T-helper 1 cell treated with Interleukin-12 subunit alpha and Interleukin-12 subunit beta and Interleukin-4 antibody, amounts not matched to agents 30 ng/mL and 1 ng/mL, for 36 hours (primary cell): ENCODE measurements at regions not wholly inside any gene's neighbourhood (a gene's known extent, or its start where the extent isn't known, plus 50 kb on each side); places are given as distances from the start of the nearest gene placed in this dataset.

Source experiments
- intact Hi-C: fragments of 100-400 bp; cut with micrococcal nuclease; formaldehyde crosslinking; loops from one replicate; pipeline ENCODE4 v1.15.1; 2024

- intact Hi-C loops = no loop called here
Observed at GRCh38 chr16:86681031-86681756, 102.8 kb downstream of the FOXL1 start.

- intact Hi-C loops = no loop called here
Observed at GRCh38 chr16:86681757-86682106, 103.4 kb downstream of the FOXL1 start.

- intact Hi-C loops = no loop called here
Observed at GRCh38 chr16:86682219-86682904, 104.0 kb downstream of the FOXL1 start.

GRCh38 chr16:86683441-86684194 is 105.3 kb downstream of the FOXL1 start:
- intact Hi-C loops = no loop called here

DNA sequence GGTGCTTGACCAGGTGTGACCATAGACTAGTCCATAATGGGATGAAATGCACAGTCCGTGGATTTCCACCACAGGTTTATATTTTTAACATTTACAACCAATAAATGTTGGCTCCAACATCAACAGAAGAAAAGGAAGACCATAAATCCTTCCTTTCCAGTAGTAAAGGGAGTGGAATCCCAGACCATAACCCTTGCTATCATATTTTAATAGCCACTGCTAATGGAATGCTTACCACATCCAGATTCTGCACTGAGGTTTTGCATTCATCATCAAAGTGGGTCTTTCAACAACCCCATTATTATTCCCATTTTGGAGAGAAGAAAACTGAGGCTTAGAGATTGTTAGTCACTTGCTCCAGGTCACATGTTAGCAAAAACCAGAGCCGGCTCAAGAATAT is 106.7 kb downstream of the FOXL1 start:
- intact Hi-C loops = no loop called here

DNA sequence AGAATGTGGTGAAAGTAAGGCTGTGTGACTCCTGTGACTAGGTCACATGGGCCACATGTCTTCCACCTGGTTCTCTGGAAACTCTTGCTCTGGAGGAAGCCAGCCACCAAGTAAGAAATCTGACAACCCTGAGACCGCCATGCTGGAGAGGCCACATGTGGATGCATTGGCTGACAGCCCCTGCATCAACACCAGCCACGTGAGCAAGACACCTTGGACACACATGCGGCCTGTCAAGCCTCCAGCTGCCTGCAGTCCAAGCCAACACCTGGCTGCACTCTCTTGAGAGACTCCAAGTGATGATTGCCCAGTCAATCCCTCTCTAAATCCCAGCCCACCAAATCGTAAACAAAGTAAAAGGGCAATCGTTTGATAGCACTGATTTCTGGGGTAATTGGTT is 112.6 kb downstream of the FOXL1 start:
- intact Hi-C loops = no loop called here

- intact Hi-C loops = no loop called here
Observed at GRCh38 chr16:86692426-86692825, 114.1 kb downstream of the FOXL1 start.

- intact Hi-C loops = no loop called here
Observed at GRCh38 chr16:86693033-86693432, 114.7 kb downstream of the FOXL1 start.

- intact Hi-C loops = no loop called here
Observed at GRCh38 chr16:86697715-86698114, 119.4 kb downstream of the FOXL1 start.

DNA sequence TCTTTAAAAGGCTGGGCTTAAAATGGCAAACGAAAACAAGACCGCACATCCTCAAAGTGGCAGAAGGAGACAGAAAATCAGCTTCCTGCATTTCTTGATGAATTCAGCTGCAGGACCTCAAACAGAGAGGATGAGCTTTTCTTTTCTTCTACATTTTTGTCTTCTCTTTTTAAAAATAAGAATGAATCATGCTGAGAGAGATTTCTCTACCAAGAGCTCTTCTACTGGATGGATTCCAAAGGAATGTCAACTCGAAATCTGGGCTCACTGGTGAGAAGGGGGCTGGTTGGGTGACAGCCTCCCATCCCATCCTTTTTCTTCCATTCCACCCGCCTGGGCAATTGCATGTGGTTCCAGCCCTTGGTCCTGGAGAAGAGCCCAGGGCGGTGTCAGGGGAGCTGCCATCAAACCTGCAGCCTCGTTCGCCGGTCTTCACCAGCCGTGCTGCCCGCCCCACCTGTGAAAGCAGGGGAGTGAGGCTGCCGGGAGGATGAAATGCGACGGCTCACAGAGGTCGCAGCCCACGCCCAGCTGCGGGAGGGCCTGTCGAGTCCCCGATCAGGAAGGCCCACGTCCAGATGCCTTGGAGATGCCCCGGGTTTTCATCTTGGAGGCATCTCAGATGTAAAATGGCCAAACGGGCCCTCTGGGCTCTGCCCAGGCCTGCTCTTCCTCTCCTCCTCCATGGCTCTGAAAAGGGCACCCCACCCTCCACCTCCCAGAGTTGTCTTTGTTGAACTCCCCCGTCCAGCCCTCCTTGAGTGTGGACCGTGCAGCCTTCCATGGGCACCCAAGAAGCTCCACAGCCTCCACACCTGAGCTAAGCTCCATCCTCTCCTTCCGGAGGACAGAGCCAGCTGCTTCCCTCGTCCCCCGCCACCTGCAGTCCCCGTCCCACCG is 121.9 kb downstream of the FOXL1 start:
- intact Hi-C loops = no loop called here

GRCh38 chr16:86701286-86701975 is 123.1 kb downstream of the FOXL1 start:
- intact Hi-C loops = no loop called here

DNA sequence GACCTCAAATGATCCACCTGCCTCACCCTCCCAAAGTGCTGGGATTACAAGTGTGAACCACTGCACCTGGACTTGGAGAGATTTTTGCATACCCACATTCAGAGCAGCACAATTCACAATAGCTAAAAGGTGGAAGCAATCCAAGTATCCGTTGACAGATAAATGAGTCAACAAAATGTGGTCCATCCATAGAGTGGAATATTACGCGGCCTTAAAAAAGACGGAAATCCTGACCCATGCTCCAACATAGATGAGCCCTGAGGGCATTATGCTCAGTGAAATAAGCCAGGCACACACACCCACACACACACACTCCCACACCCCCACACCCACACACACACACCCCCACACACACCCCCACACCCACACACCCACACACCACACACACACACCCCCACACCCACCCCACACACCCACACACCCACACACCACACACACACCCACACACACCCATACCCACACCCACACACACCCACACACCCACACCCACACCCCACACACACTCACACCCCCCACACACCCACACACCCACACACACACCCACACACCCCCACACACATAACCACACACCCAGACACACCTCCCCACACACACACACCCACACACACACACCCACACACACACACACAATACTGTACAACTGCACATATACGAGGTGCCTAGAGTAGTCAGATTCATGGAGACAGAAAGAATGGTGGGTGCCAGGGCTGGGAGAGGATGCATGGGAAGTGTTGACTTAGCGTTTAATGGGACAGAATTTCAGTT is 124.7 kb downstream of the FOXL1 start:
- intact Hi-C loops = no loop called here

DNA sequence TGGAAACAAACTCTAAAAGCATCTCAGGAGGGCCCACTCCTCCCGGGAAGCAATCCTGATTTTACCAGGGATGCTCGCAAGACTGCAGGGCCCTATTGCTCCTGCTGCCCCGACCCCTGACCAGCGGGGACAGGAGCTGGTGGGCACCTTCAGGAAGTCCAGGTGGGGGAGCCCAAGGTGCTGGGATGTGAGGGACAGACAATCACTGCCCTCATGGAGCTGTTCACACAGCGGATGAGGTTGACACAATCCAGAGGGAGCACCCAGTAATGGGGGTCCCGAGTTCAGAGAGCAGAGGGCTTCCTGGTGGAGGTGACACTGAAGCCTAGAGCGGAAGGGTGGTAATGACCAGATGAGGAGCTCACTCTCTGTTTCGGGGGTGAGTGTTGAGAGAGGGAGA is 126.2 kb downstream of the FOXL1 start:
- intact Hi-C loops = no loop called here

DNA sequence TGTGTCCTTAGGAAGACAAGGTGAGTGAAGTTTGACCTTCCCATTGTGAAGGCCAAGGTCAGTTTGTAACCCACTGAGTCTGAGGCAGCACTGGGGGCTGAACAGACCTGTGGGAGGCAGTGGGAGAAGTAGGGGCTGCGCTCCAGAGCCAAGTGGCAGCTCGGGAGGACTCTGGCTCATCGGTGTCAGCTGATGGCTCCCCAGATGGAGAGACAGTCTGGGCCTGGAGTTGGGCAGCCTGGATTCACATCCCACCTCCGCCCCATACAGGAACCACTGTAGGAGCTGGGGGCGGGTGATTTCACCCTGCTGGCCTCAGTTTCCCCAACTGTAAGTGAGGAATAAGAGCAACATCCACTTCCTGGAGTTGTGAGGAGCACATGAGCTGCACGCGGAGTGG is 128.4 kb downstream of the FOXL1 start:
- intact Hi-C loops = no loop called here

DNA sequence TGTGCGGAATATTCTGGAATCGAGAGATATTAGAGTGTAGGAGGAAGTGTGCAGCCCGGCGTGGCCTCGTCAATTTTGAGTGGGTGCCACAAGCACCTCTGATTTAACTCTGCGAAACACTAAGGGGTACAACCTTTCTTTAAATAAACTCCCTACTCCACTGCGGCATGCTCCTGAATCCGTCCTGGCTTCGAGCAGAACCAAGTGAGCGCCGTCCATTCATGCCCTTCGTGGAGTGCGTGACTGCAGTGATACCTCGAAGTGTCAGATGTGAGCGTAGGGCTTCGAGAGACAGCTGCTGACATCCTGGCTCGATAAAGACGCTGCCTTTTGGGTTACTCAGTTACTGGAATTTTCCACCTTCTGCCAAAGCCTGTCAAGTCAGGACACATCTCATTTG is 128.8 kb downstream of the FOXL1 start:
- intact Hi-C loops = no loop called here

GRCh38 chr16:86707581-86707980 is 129.2 kb downstream of the FOXL1 start:
- intact Hi-C loops = no loop called here

GRCh38 chr16:86708431-86708830 is 130.1 kb downstream of the FOXL1 start:
- intact Hi-C loops = no loop called here

DNA sequence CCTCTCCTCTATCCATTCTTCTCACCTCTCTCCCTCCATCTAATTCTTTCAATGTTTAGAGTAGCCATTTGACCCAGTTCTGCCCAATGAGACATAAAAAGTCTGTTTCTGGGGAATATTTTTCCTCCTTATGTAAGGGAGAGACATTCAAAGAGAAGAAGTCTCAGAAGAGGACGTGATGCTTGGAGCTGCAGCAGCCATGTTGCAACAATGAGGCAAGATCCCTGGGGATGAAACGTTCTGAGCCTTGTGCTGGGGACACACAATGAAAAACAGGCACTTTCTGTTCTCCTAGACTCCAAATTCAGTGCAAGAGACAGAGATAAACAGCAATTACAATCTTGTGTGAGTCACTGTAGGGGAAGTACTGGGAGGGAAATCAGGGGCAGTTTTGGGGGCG is 130.8 kb downstream of the FOXL1 start:
- intact Hi-C loops = no loop called here

GRCh38 chr16:86709902-86710601 is 131.7 kb downstream of the FOXL1 start:
- intact Hi-C loops = no loop called here

GRCh38 chr16:86710602-86710950 is 132.2 kb downstream of the FOXL1 start:
- intact Hi-C loops = no loop called here
